K562 (cell line): ENCODE measurements at regions not wholly inside any gene's neighbourhood (a gene's known extent, or its start where the extent isn't known, plus 50 kb on each side); places are given as distances from the start of the nearest gene placed in this dataset.

Source experiments
- TF ChIP-seq, protein P1 (sequence below), 2 experiments: fragments of 450-650 bp in 1 of 2; sonication (generic) in 1 of 2; formaldehyde crosslinking in 1 of 2; IDR thresholded peaks; 2 replicates each; pipeline versions ENCODE4 v1.7.1 to v1.9.0; 2016 to 2022; ENCODE audit warnings: inconsistent platforms in 1 of 2, mild to moderate bottlenecking in 1 of 2, missing genetic modification reagents in 1 of 2

DNA sequence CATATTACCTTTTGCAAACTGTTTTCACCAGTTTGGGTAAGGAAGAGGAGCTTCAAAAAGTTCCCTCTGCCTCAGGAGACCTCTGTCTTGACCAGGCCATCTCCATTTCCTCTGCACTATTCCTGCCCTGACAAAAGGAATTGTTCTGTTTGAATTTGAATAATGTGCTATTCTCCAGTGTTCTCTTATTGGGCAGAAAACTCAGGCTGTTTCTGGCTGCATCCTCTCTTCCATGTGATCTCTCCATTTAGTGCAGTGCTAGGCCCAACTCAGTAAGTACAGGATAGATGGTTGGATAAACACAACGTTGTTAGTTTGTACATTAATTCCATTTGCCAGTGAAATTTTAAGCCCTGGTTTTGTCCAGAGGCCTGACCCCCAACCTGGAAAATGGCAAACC is 102.2 kb upstream of the CELF4 start (continued):
- TF ChIP-seq, protein P1, sequence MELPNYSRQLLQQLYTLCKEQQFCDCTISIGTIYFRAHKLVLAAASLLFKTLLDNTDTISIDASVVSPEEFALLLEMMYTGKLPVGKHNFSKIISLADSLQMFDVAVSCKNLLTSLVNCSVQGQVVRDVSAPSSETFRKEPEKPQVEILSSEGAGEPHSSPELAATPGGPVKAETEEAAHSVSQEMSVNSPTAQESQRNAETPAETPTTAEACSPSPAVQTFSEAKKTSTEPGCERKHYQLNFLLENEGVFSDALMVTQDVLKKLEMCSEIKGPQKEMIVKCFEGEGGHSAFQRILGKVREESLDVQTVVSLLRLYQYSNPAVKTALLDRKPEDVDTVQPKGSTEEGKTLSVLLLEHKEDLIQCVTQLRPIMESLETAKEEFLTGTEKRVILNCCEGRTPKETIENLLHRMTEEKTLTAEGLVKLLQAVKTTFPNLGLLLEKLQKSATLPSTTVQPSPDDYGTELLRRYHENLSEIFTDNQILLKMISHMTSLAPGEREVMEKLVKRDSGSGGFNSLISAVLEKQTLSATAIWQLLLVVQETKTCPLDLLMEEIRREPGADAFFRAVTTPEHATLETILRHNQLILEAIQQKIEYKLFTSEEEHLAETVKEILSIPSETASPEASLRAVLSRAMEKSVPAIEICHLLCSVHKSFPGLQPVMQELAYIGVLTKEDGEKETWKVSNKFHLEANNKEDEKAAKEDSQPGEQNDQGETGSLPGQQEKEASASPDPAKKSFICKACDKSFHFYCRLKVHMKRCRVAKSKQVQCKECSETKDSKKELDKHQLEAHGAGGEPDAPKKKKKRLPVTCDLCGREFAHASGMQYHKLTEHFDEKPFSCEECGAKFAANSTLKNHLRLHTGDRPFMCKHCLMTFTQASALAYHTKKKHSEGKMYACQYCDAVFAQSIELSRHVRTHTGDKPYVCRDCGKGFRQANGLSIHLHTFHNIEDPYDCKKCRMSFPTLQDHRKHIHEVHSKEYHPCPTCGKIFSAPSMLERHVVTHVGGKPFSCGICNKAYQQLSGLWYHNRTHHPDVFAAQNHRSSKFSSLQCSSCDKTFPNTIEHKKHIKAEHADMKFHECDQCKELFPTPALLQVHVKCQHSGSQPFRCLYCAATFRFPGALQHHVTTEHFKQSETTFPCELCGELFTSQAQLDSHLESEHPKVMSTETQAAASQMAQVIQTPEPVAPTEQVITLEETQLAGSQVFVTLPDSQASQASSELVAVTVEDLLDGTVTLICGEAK (IDR thresholded peaks at IDR 0.05), result no peak
- TF ChIP-seq, protein P1 (CRISPR knock-in tag; IDR thresholded peaks at IDR 0.05), result no peak
- TF ChIP-seq, all 486 proteins: peak for 0
